ENCODE measurements at regions not wholly inside any gene's neighbourhood (a gene's known extent, or its start where the extent isn't known, plus 50 kb on each side); places are given as distances from the start of the nearest gene placed in this dataset.

- TF ChIP-seq SREBF1 (IDR thresholded peaks at IDR 0.05; ENCODE audit: low read length): no peak
- peak; percentile 33; the same call in 1 of the 2 replicates for TF ChIP-seq BCL11A (IDR thresholded peaks at IDR 0.05; ENCODE audit: low read depth, low read length)
- no peak for TF ChIP-seq E2F8 (IDR thresholded peaks at IDR 0.05; ENCODE audit: low read depth, partially characterized antibody)
- TF ChIP-seq NR2C1 (IDR thresholded peaks at IDR 0.05): no peak
- peak; percentile 39 to 46; a peak in 2 of 4 replicates for TF ChIP-seq EP300 (IDR thresholded peaks at IDR 0.05; ENCODE audit: borderline replicate concordance in 1 of 2, control insufficient read depth in 1 of 2, low read depth in 2 of 2, low read length in 2 of 2)
- TF ChIP-seq IRF5 (IDR thresholded peaks at IDR 0.05; ENCODE audit: borderline replicate concordance): no peak
- TF ChIP-seq RAD51 (IDR thresholded peaks at IDR 0.05): no peak
- TF ChIP-seq BHLHE40 (IDR thresholded peaks at IDR 0.05; ENCODE audit: borderline replicate concordance in 1 of 2, low read depth in 2 of 2, low read length in 1 of 2): peak; percentile 57 to 65; a peak in 2 of 4 replicates
- TF ChIP-seq CREM (IDR thresholded peaks at IDR 0.05; ENCODE audit: low read depth): peak; percentile 63; the same call in 1 of the 2 replicates
- TF ChIP-seq KLF5 (IDR thresholded peaks at IDR 0.05; ENCODE audit: partially characterized antibody): no peak
- peak; percentile 41; the same call in 1 of the 2 replicates for TF ChIP-seq ATF2 (IDR thresholded peaks at IDR 0.05; ENCODE audit: low read length)
- no peak for TF ChIP-seq PKNOX1 (IDR thresholded peaks at IDR 0.05)
- no peak for TF ChIP-seq TBL1XR1 (IDR thresholded peaks at IDR 0.05; ENCODE audit: low read depth, low read length)
- TF ChIP-seq STAT3 (IDR thresholded peaks at IDR 0.05; ENCODE audit: low read depth, low read length): no peak
- no peak for TF ChIP-seq LARP7 (IDR thresholded peaks at IDR 0.05)
- TF ChIP-seq ZBTB4 (CRISPR knock-in tag; IDR thresholded peaks at IDR 0.05): no peak
- no peak for TF ChIP-seq RB1 (IDR thresholded peaks at IDR 0.05; ENCODE audit: borderline replicate concordance)
- TF ChIP-seq MAX (IDR thresholded peaks at IDR 0.05; ENCODE audit: low read depth, low read length): no peak
- no peak for TF ChIP-seq SRF (IDR thresholded peaks at IDR 0.05; ENCODE audit: low read depth in 2 of 2, low read length in 2 of 2)
- TF ChIP-seq MTA3 (IDR thresholded peaks at IDR 0.05; ENCODE audit: borderline replicate concordance, low read length): 0 out of 2 replicates have a peak, but pooled peaks have one; percentile 11
Observed at GRCh38 chr6:91483415-91484105, 896.7 kb upstream of the MAP3K7 start (continued).

Data from GM12878 (cell line).